CD14-positive monocyte (primary cell): ENCODE measurements at regions not wholly inside any gene's neighbourhood (a gene's known extent, or its start where the extent isn't known, plus 50 kb on each side); places are given as distances from the start of the nearest gene placed in this dataset.

Experiments used
- DNase-seq, 3 donors: peaks; one replicate each; pipeline ENCODE4 v3.0.0-alpha.2; 2011 to 2022
- H2AFZ ChIP-seq: 2 replicates; pipeline ENCODE4 v1.6.0; 2012; ENCODE audit warnings: mild to moderate bottlenecking, low read depth, low read length, inconsistent platforms; ENCODE audit not compliant: insufficient read depth, poor library complexity, severe bottlenecking
- H3K27ac ChIP-seq, 2 donors: 1 replicate in 1 of 2; 2 replicates in 1 of 2; pipeline ENCODE4 v1.5.1; 2012 to 2013; ENCODE audit warnings: low read length in 2 of 2, control low read depth in 1 of 2, inconsistent platforms in 1 of 2, low read depth in 1 of 2, mild to moderate bottlenecking in 1 of 2
- H3K27me3 ChIP-seq, 2 donors: one replicate each; pipeline versions ENCODE4 v1.6.0 to v1.6.1; 2011 to 2013; ENCODE audit warnings: low read length in 2 of 2; ENCODE audit not compliant: control insufficient read depth in 2 of 2, insufficient read depth in 2 of 2
- H3K36me3 ChIP-seq, 2 donors: replicated peaks in 1 of 2; 1 replicate in 1 of 2; 2 replicates in 1 of 2; pipeline versions ENCODE4 v1.5.1 to v1.6.1; 2012 to 2013; ENCODE audit warnings: low read length in 2 of 2, control low read depth in 1 of 2, inconsistent platforms in 1 of 2, mild to moderate bottlenecking in 1 of 2; ENCODE audit not compliant: insufficient read depth in 2 of 2, control insufficient read depth in 1 of 2
- H3K4me1 ChIP-seq, 2 donors: 1 replicate in 1 of 2; 2 replicates in 1 of 2; pipeline versions ENCODE4 v1.5.1 to v1.6.1; 2012 to 2013; ENCODE audit warnings: low read length in 2 of 2, control low read depth in 1 of 2, inconsistent platforms in 1 of 2, mild to moderate bottlenecking in 1 of 2, moderate library complexity in 1 of 2; ENCODE audit not compliant: insufficient read depth in 2 of 2, control insufficient read depth in 1 of 2
- H3K4me2 ChIP-seq: replicated peaks from 2 replicates; pipeline ENCODE3; 2012; ENCODE audit warnings: low read length, moderate library complexity, mild to moderate bottlenecking; ENCODE audit not compliant: poor library complexity, severe bottlenecking; ENCODE audit errors: extremely low read depth
- H3K4me3 ChIP-seq, 3 experiments: fragments of 200-600 bp in 1 of 3; sonication (generic) in 1 of 3; replicated peaks in 1 of 3; 1 replicate in 2 of 3; 2 replicates in 1 of 3; pipeline ENCODE4 v1.5.1; 2011 to 2013; ENCODE audit warnings: low read length in 3 of 3, mild to moderate bottlenecking in 3 of 3, control low read depth in 2 of 3, low read depth in 2 of 3, inconsistent platforms in 1 of 3, moderate library complexity in 1 of 3
- H3K79me2 ChIP-seq: 2 replicates; pipeline ENCODE4 v1.6.0; 2012; ENCODE audit warnings: mild to moderate bottlenecking, control low read depth, inconsistent platforms, low read length, moderate library complexity; ENCODE audit not compliant: insufficient read depth
- H3K9ac ChIP-seq: 2 replicates; pipeline ENCODE4 v1.6.0; 2017; ENCODE audit warnings: low read length, mild to moderate bottlenecking; ENCODE audit not compliant: insufficient read depth, poor library complexity, severe bottlenecking
- H3K9me3 ChIP-seq, 2 donors: replicated peaks in 1 of 2; 1 replicate in 1 of 2; 2 replicates in 1 of 2; pipeline versions ENCODE4 v1.5.1 to v1.6.1; 2012 to 2013; ENCODE audit warnings: low read length in 2 of 2, control low read depth in 1 of 2; ENCODE audit not compliant: control insufficient read depth in 1 of 2, insufficient read depth in 1 of 2
- H4K20me1 ChIP-seq: 2 replicates; pipeline ENCODE4 v1.6.0; 2012; ENCODE audit warnings: mild to moderate bottlenecking, low read length, control low read depth, moderate library complexity; ENCODE audit not compliant: insufficient read depth
- H3K27ac Mint-ChIP-seq, 7 donors: one replicate each; pipeline ENCODE4 v1.8.0; 2020; ENCODE audit warnings: mild to moderate bottlenecking in 7 of 7, mixed read lengths in 7 of 7, moderate library complexity in 6 of 7, inconsistent platforms in 2 of 7
- H3K27me3 Mint-ChIP-seq, 3 donors: one replicate each; pipeline ENCODE4 v1.8.0; 2021 to 2022; ENCODE audit warnings: low read depth in 3 of 3, mild to moderate bottlenecking in 3 of 3, mixed read lengths in 3 of 3, moderate library complexity in 3 of 3, inconsistent platforms in 1 of 3
- H3K36me3 Mint-ChIP-seq, 2 donors: one replicate each; pipeline ENCODE4 v1.8.0; 2020; ENCODE audit warnings: mixed read lengths in 2 of 2, inconsistent platforms in 1 of 2, mild to moderate bottlenecking in 1 of 2
- H3K4me1 Mint-ChIP-seq: one replicate; pipeline ENCODE4 v1.8.0; 2020; ENCODE audit warnings: mild to moderate bottlenecking, mixed read lengths
- H3K4me3 Mint-ChIP-seq, 2 donors: one replicate each; pipeline ENCODE4 v1.8.0; 2020; ENCODE audit warnings: mild to moderate bottlenecking in 2 of 2, mixed read lengths in 2 of 2, moderate library complexity in 1 of 2
- H3K9me3 Mint-ChIP-seq, 7 donors: one replicate each; pipeline ENCODE4 v1.8.0; 2020 to 2022; ENCODE audit warnings: mixed read lengths in 7 of 7, mild to moderate bottlenecking in 6 of 7, moderate library complexity in 6 of 7, inconsistent platforms in 2 of 7
- WGBS: methylation state at CpG from one replicate; pipeline ENCODE4 v1.1.5; 2013; ENCODE audit warnings: missing lambda C conversion rate; ENCODE audit not compliant: insufficient coverage; 5-methylcytosine and 5-hydroxymethylcytosine counted together
- intact Hi-C, 2 donors: fragments of 100-400 bp; cut with micrococcal nuclease; formaldehyde crosslinking; loops; one replicate each; pipeline versions ENCODE4 v1.15.0 to v1.15.1; 2023
- TF ChIP-seq, protein P1 (sequence below): fragments of 200-600 bp; IDR thresholded peaks from one replicate; pipeline ENCODE4 v1.8.0; 2022; ENCODE audit warnings: antibody characterized with exemption, mild to moderate bottlenecking

DNA sequence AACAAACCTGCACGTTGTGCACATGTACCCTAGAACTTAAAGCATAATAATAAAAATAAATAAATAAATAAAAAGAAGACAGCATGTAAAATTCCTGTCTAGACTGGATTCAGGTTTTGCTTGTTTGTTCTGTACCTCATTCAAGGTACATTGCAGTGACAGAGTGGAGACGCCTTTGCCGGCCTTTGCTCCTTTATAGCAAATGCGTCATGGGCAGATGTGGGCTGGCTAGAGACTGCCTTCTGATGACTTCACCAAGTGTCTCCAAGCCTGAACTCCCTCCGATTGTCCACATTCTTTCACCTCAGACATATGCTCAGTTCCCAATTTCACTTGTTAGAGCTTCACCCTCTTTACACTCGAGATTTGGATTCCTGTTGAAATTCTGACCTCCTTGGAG is 147.8 kb upstream of the ARHGAP20 start:
- WGBS, result 92% methylated on average over 2 of the region's 6 CpGs
- Mint-ChIP-seq H3K36me3 (no peaks in the 10 kb centered on the region), H3K27me3 (no peaks in the 10 kb centered on the region), H3K27ac (no peak overlapping the region), H3K4me3 (no peak overlapping the region), H3K9me3 (peaks cover 0 to 4% (median 0%) of the 10 kb centered on the region in 7 donors), H3K4me1 (no peaks in the 10 kb centered on the region)
- no peaks in the 10 kb centered on the region for H3K4me1 ChIP-seq
- TF ChIP-seq, protein P1, sequence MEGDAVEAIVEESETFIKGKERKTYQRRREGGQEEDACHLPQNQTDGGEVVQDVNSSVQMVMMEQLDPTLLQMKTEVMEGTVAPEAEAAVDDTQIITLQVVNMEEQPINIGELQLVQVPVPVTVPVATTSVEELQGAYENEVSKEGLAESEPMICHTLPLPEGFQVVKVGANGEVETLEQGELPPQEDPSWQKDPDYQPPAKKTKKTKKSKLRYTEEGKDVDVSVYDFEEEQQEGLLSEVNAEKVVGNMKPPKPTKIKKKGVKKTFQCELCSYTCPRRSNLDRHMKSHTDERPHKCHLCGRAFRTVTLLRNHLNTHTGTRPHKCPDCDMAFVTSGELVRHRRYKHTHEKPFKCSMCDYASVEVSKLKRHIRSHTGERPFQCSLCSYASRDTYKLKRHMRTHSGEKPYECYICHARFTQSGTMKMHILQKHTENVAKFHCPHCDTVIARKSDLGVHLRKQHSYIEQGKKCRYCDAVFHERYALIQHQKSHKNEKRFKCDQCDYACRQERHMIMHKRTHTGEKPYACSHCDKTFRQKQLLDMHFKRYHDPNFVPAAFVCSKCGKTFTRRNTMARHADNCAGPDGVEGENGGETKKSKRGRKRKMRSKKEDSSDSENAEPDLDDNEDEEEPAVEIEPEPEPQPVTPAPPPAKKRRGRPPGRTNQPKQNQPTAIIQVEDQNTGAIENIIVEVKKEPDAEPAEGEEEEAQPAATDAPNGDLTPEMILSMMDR, result no peak
- H3K27ac ChIP-seq, result no peak overlapping the region
- H3K27me3 ChIP-seq, result no peaks in the 10 kb centered on the region
- no peaks in the 10 kb centered on the region for H3K36me3 ChIP-seq
- no peak overlapping the region for H3K4me3 ChIP-seq
- H4K20me1 ChIP-seq, result no peaks in the 10 kb centered on the region
- H3K9ac ChIP-seq, result no peak overlapping the region
- no peak overlapping the region for H3K4me2 ChIP-seq
- H2AFZ ChIP-seq, result no peak overlapping the region
- no peaks in the 10 kb centered on the region for H3K9me3 ChIP-seq
- H3K79me2 ChIP-seq, result no peaks in the 10 kb centered on the region
- intact Hi-C loops, result no loop called here
- DNase-seq, result no peak

DNA sequence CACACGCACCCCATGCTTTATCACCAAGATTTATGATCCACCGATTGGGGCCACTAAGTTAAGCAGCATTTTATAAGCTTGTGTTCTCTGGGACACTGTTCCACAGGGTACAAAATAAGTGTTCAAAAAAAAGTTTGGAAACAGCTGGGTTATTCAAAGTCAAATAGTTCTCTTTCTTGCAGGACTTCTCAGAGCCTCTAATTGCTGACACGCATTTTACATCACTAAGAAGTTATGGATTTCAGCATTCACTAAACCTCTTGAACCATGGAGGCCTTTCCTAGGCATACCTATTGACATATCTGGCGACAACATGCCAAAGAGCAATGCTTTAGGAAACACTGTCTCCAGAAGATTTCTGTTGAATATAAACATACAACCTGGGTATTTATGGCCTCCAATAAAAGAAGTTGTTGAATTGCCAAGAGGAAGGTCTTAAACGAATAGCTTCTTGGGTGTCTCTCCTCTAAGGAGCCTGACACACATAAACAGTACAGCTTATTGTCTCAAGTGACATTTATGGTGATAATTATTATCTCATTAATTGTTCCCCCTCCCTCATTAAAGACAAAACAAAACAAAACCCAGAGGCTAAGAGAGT is 147.1 kb upstream of the ARHGAP20 start:
- Mint-ChIP-seq H3K4me3 (no peak overlapping the region), H3K36me3 (no peaks in the 10 kb centered on the region), H3K27ac (no peak overlapping the region), H3K4me1 (no peaks in the 10 kb centered on the region), H3K27me3 (peaks cover 0 to 1% (median 0%) of the 10 kb centered on the region in 3 donors), H3K9me3 (peaks cover 0 to 4% (median 1%) of the 10 kb centered on the region in 7 donors)
- TF ChIP-seq, protein P1, result no peak
- no peaks in the 10 kb centered on the region for H3K9me3 ChIP-seq
- no peak overlapping the region for H3K27ac ChIP-seq
- no peak overlapping the region for H3K4me3 ChIP-seq
- H3K36me3 ChIP-seq, result no peaks in the 10 kb centered on the region
- H2AFZ ChIP-seq, result no peak overlapping the region
- H4K20me1 ChIP-seq, result no peaks in the 10 kb centered on the region
- no peaks in the 10 kb centered on the region for H3K4me1 ChIP-seq
- no peak for DNase-seq
- H3K9ac ChIP-seq, result no peak overlapping the region
- H3K4me2 ChIP-seq, result no peak overlapping the region
- 100% methylated on average over 1 of the region's 5 CpGs for WGBS
- no peaks in the 10 kb centered on the region for H3K27me3 ChIP-seq
- intact Hi-C loops, result no loop called here
- no peaks in the 10 kb centered on the region for H3K79me2 ChIP-seq
